M059J (cell line): ENCODE measurements at regions not wholly inside any gene's neighbourhood (a gene's known extent, or its start where the extent isn't known, plus 50 kb on each side); places are given as distances from the start of the nearest gene placed in this dataset.

Experiments used
- DNase-seq: peaks from one replicate; pipeline ENCODE4 v3.0.0-alpha.2; 2012; ENCODE audit warnings: low read depth

DNA sequence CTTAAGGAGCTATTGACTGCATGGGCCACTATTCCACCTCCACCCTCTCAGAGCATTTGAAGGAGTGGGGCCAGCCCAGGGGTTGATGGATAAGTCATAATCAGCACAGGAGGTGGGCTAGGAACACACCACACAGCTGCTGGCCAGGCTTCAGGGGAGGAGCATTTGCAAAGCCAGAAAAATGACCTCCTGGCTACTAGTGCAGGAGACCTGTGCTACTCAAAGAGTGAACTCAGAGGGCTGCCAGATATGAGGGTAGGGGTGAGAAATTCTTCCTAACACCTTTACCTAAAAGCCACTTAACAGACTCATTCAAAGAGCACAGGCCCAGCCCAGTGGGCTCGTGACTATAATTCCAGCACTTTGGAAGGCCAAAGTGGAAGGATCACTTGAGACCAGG is 210.8 kb downstream of the TBXT start:
- no peak for DNase-seq

DNA sequence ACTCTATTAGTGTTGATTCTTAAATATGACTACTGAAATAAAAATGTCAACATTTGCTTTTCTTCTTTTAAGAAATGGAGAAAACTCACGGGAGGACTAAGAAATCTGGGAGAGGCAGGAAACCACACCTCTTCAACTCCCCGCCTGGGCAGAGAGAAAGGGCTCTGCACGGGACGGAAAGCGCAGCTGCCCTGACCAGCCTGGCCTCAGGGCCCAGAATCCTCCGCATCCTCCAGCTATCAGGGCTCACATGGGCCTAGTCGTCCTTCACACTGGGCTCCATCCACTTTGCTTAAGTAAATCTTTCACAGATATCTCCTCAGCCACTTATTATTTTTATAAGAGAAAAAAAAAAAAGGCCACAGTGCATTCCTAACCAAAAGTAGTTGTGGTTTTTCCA is 215.1 kb downstream of the TBXT start:
- no peak for DNase-seq

DNA sequence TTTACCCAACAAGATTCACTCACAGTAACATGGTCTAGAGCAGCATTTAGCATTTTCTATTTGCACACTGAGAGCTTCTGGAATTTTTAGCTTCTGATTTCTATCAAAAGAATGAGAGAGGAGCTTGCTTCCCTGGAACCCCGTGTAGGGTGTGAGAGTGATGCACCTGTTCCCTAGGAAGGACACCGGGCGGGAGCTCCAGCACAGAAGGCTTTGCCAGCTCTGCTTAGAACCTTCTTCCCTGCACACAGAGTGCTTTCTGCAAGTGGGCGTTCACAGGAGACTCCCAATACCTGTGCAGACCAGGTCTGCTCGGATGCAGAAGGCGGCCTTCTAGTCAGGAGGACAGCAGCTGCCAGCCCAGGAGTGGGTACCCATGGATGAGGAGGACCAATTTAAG is 217.3 kb downstream of the TBXT start:
- DNase-seq, result no peak

DNA sequence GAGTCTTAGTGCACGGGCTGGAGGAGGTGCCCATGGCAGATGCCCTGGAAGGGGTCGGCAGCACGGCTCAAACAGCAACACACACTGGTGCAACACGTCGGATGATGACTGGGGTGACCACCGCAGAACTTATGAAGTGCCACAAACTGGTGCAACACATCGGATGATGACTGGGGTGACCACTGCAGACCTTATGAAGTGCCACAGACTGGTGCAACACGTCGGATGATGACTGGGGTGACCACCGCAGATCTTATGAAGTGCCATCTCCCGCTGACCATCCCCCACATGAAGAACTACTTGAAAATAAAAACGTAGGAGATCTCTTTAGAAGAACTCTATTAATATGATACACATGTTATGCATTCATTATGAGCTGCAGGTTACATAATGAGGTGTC is 218.3 kb downstream of the TBXT start:
- DNase-seq, result no peak

DNA sequence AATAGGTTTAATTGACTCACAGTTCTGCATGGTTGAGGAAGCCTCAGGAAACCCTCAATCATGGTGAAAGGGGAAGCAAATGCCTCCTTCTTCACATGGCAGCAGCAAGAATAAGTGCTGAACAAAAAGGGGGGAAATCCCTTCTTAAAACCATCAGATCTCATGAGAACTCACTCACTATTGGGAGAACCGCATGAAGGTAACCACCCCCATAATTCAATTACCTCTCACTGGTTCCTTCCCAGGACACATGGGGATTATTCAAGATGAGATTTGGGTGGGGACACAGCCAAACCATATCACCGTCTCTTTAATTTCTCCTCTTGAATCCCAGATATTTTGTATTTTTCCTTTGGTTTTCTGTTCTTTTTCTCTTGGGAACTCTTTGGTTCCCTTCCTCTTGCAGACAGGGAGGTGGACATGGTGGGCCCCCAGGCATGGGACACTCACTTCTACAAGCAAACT is 223.6 kb downstream of the TBXT start:
- DNase-seq, result no peak

DNA sequence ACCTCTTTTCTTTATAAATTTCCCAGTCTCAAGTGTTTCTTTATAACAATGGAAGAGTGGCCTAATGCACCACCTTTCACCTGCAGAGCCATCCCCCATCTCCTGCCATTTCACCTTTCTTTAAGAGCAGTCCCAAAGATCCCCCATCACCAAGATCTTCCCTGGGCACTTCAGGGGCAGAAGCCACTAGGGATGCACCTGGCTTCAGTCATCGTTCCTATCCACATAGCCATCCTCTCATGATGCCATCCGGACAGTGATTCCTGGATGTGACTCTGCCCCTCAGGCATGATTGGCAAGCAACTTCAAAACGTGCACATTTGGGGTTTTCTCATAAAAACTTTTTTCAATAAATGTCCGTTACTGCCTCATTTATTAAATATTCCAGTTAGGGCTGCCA is 225.9 kb downstream of the TBXT start:
- no peak for DNase-seq

DNA sequence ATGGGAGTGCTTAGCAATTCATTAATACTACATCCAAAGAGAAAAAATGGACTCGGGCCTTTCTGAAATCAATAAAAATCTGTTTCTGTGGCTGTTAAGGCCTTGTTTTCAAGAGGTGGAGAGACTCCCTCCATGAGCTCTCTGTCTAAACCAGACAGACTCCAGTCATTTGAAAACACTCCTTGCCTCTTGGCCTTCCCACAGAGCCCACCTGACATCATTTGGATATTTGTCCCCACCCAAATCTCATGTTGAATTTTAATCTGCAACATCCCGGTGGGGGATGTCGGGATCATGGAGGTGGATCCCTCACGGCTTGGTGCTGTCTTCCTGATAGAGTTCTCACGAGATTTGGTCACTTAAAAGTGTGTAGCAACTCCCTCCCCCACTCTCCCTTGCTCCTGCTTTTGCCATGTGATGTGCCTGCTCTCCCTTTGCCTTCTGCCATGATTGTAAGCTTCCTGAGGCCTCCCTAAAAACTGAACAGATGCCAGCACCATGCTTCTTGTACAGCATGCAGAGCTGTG is 226.3 kb downstream of the TBXT start:
- DNase-seq, result no peak

DNA sequence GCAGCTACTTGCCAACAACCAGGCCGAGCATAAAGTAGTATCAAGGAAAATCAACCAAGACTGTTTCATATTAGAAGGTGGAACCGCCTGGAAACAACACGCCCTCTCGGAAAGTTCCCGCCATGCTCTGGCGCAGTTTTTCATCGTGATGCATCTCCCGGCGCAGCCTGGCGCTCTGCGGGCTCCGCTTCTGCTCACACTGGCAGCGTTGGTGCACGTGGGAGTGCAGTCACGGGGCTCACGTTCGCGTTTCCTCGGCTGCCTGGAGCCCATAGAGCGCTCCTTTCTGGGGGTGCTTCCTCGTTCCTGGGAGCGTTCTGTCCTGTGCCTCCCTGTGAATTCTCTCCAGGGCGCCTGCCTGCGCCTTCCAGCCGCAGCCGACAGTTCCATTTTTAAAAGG is 227.3 kb downstream of the TBXT start:
- no peak for DNase-seq

DNA sequence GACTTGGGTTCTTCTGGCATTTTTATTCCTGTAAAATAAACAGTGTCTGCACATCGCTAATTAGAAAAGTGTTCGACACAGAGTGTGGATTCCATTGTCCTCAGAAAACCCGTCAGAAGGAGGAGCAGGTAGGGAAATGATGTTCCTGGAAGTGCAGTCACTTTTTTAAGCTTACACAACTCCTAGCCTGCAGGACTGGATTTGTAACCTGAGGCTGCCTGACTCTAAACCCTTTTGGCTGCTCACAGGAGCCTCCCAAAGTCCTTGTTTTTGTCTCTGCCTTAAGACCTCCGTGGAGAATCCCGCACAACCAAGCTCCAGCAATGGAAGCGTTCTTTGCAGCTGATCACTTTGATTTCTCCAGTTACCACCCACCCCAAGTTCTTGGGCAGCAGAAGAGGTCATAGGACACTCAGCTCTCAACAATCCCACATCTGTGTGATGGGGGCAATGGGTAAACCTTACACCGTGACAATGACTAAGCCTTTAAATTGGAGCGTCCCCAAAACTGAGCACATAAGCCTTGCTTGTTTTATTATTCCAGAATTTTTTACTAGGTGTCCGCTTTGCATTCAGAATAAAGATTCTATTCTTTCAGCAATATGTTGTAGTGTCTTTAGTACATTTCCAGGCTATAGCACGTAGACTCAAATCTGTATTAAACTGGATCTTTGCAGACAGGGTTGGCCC is 227.9 kb downstream of the TBXT start:
- no peak for DNase-seq

DNA sequence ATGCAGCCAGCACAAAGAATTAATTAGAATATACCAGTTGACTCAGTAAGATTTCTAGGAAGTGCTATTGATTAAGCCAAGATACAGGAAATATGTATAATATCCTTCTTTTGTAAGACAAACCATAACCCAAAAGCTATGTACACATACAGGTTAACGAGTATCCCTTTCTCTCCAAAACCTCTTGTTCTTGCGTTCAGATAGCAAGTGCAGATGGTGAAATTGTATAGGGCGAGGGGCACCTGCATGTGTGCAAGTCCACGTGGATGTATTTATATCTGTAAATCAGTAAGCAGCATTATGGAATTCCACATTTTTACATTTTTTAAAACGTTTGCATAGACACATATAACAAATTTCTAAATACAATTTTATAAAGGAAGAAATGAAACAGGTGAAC is 228.6 kb downstream of the TBXT start:
- no peak for DNase-seq

DNA sequence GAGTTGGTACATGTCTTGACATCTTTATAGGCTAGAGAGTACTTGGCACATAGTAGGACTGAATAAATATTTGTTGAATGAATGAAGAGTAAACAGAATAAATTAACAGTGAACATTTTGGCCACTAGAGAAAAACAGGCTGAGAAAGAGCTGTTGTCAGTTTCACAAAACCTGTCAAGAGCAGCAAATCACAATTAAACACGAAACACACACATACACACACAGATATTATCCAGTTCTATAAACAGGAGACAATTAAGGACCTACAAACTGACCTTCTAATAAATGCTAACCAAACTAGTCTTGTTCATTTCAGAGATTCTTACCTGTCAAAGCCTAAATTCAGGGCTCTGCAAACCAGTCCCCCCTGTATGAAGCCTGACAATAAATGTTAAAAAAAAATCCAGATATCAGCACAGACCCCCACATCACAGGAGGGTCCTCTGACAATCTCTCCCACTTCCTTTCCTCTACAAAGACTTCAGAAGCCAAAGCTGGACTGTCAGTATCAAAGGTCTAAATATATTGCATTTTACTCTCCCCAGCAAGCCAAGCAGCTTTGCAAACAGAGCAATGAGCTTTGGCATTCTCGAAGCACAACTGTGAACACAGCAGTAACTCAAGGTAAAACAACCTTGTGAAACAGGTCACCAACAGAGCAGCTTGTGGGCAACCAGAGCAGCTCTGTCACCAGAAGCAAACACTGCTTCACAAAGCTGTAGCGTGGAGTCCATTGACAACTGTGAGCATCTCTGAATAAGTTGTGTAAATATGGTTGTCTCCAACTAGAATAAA is 229.9 kb downstream of the TBXT start:
- DNase-seq, result no peak

DNA sequence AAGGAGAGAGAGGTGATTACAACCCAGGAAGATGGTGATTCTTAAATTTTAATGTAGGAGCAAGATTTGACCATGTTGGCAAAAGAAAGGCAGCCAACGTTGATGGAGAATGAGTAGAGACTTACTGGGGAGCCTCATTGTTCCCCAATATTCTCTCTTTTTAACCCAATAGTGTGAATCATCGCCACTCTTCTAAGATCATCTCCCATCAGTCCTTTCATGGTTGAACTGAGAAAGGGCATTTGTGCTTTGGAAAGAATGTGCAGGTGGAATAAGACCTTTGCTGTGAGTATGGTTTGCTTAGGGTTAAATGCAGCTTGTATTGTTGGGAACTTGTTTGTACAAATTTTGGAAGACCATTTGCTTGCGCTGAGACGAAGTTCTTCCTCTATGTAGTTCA is 231.0 kb downstream of the TBXT start:
- DNase-seq, result no peak

DNA sequence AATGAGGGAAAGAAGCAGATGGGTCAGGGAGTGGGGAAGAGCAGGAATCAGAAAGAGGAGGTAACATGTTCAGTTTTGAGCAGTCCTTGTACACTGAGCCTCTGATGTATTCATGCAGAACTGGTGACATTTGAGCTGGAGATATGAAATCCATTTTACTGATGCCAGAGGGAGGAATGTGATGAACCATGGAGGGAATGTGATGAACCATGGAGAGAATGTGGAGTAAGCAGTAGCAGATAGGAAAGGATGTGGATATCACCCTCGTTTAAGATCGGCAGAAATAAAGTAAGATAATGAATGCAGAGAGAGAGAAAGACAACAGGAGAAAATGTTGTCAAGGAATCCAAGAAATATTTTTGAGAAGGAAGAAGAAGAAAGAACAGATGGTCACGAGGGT is 231.6 kb downstream of the TBXT start:
- no peak for DNase-seq

DNA sequence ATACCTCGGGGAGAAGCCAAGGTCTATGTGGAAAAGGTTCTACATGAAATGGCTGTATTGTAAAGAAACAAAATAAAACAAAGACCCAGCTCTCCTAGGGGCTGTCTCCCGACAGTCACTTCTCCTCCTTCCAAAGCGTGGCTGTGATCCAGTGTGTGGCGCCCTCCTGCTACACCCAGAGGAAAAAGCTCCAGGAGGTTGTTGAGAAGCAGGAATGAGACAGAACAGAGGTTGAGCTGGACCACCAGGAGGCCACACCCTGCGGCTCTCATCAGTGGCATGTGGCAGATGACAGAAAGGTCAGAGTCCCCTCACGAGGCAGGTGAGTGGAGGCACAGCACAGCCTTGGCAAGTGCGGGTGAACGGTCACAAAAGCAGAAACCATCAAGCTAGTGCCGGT is 236.0 kb downstream of the TBXT start:
- DNase-seq, result no peak

DNA sequence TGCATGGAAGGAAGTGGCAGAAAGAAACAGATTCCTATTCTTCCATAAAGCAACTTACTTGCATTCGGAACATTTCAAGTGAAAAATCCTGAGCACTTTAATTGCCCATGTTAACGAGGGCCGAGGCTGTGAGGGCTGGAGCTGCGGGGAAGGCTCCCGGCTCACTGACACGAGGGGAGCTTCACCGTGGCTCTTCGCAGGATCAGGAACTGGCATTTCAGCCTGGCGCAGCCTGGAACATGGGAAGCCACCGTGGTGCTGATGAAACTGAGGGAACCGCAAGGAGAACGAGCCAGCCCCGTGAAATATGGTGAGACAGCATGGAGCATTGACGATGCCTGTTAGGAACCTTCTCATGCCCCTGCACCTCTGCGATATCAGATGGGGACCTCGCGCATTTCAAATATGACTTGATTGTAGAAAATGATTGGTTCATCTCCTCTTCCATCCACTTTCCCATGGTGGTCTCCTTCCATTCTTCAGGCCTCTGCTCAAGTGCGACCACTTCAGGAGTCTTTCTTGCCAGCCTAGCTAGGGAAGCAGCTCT is 236.9 kb downstream of the TBXT start:
- DNase-seq, result no peak

DNA sequence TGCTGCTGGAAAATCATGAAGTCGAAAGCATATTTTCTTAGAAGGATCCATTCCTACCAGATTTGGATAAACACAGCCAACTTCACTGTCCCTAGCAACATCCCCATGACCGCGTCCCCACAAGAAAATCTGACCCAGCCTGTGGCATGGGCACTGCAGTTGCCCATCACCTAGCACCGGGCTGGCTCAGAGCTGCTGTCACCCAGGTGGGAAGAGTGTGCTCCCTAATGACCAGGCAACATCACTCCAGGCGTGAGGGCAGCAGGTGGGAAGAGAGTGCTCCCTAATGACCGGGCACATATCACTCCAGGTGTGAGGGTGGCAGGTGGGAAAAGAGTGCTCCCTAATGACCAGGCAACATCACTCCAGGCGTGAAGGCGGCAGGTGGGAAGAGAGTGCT is 238.0 kb downstream of the TBXT start:
- DNase-seq, result no peak

DNA sequence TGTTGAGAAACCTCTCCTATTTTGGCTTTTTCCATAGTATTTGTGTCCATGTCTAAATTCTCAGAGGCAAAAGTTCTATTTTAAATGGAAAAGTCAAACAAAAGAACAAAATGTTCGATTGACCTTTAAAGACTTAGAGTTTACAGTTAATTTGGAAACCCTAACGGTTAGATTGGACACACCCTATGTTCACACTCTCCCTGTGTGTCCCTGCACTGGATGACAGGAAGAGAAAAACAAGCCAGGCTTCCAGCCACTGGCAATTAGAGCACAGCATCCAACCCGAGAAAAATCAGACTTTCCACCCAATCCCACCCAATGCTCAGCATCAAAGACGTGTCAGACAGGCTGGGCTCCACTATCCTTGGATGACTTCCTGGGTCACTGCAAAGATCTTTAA is 241.3 kb downstream of the TBXT start:
- no peak for DNase-seq

DNA sequence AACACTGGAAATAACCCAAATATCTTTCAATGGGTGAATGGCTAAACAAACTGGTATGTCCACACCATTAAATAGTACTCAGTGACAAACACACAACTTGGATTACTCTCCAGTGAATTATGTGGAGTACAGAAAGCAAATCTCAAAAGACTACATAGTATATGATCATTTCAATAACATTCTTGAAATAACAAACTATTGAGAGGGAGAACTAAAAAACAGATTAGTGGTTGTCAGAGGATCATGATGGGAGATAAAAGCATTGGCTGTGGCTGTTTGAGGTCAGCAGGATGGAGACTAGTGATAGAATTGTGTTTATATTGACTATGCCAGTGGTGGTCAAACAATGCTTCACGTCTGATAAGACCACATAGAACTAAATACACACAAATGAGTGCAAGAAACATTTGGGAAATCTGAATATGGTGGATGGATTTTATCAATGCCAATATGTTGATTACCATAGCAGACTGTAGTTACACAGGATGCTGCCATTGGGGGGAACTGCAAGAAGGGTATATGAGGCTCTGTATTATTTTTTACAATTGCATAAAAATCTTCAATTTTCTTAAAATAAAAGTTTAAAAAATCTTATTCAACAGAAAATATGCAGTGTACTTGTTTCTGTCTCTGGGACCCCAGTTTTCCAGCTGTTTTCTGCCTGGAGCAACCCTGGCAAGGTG is 242.0 kb downstream of the TBXT start:
- DNase-seq, result no peak

DNA sequence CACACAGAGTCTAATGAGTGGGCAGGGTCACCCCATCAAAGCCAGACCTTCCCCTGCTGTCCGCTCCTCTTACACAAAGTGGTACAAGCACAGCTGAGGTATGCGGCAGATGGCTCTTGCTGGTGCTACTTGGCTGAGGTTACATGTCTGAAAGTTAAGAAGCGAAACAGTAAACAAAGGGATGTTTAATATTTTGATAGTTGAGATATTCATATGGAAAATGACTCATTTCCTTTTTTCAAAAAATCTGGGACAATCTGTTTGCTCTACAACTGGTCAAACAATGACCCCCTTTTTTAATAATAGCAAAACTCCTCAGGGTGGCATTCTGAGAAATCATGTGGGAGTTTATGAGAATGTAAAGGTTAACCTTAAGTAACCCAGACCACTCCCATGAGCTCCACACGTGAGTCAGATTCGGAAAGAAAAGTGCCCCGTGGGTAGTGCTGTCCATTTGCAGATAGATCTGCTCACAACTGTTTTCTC is 245.3 kb downstream of the TBXT start:
- no peak for DNase-seq

DNA sequence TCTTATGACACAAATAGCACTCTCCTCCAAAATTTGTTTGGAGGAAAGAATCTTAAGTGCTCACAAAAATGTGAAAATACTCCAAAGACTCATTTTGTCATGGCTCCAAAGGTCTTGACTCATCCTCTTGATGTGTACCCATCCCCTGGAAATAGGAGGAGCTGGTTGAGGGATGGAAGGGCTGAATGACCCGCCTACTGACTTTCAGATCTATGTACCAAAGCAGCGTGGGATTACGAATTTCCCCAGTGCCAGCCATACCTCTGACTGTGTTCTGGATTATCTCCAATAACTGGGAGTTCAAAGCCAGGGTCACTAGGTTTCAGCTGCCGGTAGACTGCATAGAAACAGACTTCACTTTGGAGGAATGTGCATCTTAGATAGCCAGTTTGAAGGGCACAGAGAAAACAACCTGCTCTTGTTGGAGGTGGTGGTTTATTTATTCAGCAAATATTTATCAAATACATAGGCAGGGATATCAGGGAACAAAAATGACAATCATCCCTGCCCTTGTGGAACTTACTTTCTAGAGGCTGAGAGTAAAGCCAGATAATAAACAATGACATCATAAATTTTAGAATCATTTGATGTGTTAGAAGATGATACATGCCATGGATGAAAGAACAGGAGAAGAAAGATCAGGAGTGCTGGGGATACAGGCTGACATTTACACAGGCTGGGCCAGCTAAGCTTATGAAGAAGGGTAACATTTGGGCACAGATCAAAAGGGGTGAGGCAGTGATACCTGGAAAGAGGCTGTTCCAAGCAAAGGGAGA is 246.6 kb downstream of the TBXT start:
- DNase-seq, result no peak

DNA sequence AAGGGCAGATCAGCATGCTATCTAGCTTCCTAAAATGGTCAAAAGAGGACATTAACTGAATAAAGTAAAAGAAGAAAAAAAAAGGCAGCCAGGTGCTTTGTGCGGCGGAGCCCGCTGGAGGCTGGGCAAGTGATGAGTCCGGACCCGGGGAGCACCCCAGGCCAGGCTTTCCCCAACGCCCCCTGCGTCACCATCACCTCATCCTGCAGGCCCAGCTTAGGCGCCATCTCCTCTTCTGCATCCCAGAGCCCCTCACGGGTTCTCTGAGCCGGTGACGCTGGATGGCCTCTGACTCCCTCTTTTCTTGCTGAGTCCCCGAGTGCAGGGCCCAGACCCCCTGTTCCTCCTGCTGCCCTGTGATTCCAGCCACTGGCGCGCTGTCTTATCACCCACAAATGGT is 250.1 kb downstream of the TBXT start:
- DNase-seq, result no peak
